Chondrocyte (in vitro differentiated cells): ENCODE measurements at regions not wholly inside any gene's neighbourhood (a gene's known extent, or its start where the extent isn't known, plus 50 kb on each side); places are given as distances from the start of the nearest gene placed in this dataset.

Experiments used
- DNase-seq: peaks from one replicate; pipeline ENCODE4 v3.0.0; 2021; ENCODE audit warnings: mixed read lengths, low spot score
- H3K27ac Mint-ChIP-seq: one replicate; pipeline ENCODE4 v1.8.0; 2021; ENCODE audit warnings: mild to moderate bottlenecking, moderate library complexity, mixed read lengths; ENCODE audit not compliant: unreplicated experiment
- H3K27me3 Mint-ChIP-seq: 2 replicates; pipeline ENCODE4 v1.8.0; 2021; ENCODE audit warnings: low read depth, mixed read lengths
- H3K36me3 Mint-ChIP-seq: 2 replicates; pipeline ENCODE4 v1.8.0; 2021; ENCODE audit warnings: low read depth, mixed read lengths
- H3K4me1 Mint-ChIP-seq: 2 replicates; pipeline ENCODE4 v1.8.0; 2021; ENCODE audit warnings: low read depth, mild to moderate bottlenecking, mixed read lengths
- H3K4me3 Mint-ChIP-seq: one replicate; pipeline ENCODE4 v1.8.0; 2021; ENCODE audit warnings: mild to moderate bottlenecking, moderate library complexity, mixed read lengths; ENCODE audit not compliant: unreplicated experiment
- H3K9me3 Mint-ChIP-seq: 2 replicates; pipeline ENCODE4 v1.8.0; 2021; ENCODE audit warnings: low read depth, mixed read lengths
- CTCF ChIP-seq: fragments of 200-600 bp; sonication (generic); IDR thresholded peaks from 2 replicates; pipeline ENCODE4 v1.5.0; 2021; ENCODE audit warnings: antibody characterized with exemption, mild to moderate bottlenecking, moderate library complexity

GRCh38 chr1:167159782-167160181 lies 60.9 kb upstream of the POU2F1 start:
- TF ChIP-seq CTCF = no peak
- Mint-ChIP-seq H3K36me3 (no peaks in the 10 kb centered on the region), H3K9me3 (no peaks in the 10 kb centered on the region), H3K4me1 (peaks cover 28% of the 10 kb centered on the region), H3K27me3 (no peaks in the 10 kb centered on the region), H3K27ac (no peak overlapping the region), H3K4me3 (no peak overlapping the region)
- DNase-seq = no peak

- TF ChIP-seq CTCF = no peak
- H3K27me3 Mint-ChIP-seq = no peaks in the 10 kb centered on the region
- H3K9me3 Mint-ChIP-seq = no peaks in the 10 kb centered on the region
- no peak for DNase-seq
- H3K4me1 Mint-ChIP-seq = peaks cover 39% of the 10 kb centered on the region
- no peaks in the 10 kb centered on the region for H3K36me3 Mint-ChIP-seq
- no peak overlapping the region for H3K27ac Mint-ChIP-seq
- no peak overlapping the region for H3K4me3 Mint-ChIP-seq
Observed at GRCh38 chr1:167161242-167161641, 59.4 kb upstream of the POU2F1 start.

GRCh38 chr1:167161762-167162161 lies 58.9 kb upstream of the POU2F1 start:
- TF ChIP-seq CTCF = no peak
- Mint-ChIP-seq H3K4me3 (no peak overlapping the region), H3K9me3 (no peaks in the 10 kb centered on the region), H3K27me3 (no peaks in the 10 kb centered on the region), H3K27ac (no peak overlapping the region), H3K4me1 (peaks cover 44% of the 10 kb centered on the region), H3K36me3 (no peaks in the 10 kb centered on the region)
- no peak for DNase-seq

- H3K27ac Mint-ChIP-seq = no peak overlapping the region
- H3K9me3 Mint-ChIP-seq = peaks cover 4% of the 10 kb centered on the region
- H3K27me3 Mint-ChIP-seq = no peaks in the 10 kb centered on the region
- no peak for TF ChIP-seq CTCF
- DNase-seq = no peak
- H3K4me1 Mint-ChIP-seq = peaks cover 52% of the 10 kb centered on the region
- no peak overlapping the region for H3K4me3 Mint-ChIP-seq
- H3K36me3 Mint-ChIP-seq = no peaks in the 10 kb centered on the region
Observed at GRCh38 chr1:167165219-167165618, 55.5 kb upstream of the POU2F1 start.

- peaks cover 54% of the 10 kb centered on the region for H3K4me1 Mint-ChIP-seq
- no peak for DNase-seq
Observed at GRCh38 chr1:167165948-167166689, 54.6 kb upstream of the POU2F1 start.

More at GRCh38 chr1:167165948-167166689, 54.6 kb upstream of the POU2F1 start:
- peak overlapping the region; percentile 85 for H3K27ac Mint-ChIP-seq
- H3K4me3 Mint-ChIP-seq = peak overlapping the region; percentile 48
- H3K36me3 Mint-ChIP-seq = no peaks in the 10 kb centered on the region
- no peak for TF ChIP-seq CTCF
- no peaks in the 10 kb centered on the region for H3K27me3 Mint-ChIP-seq
- H3K9me3 Mint-ChIP-seq = peaks cover 4% of the 10 kb centered on the region
